GM18861 (cell line): ENCODE measurements at regions not wholly inside any gene's neighbourhood (a gene's known extent, or its start where the extent isn't known, plus 50 kb on each side); places are given as distances from the start of the nearest gene placed in this dataset.
"Not testable (repeated sequence)": the region's sequence is repeated elsewhere in the genome, so short reads cannot be mapped to it uniquely, and the experiment has no call there.

Source experiments
- ATAC-seq: cut with Tn5 transposase; IDR thresholded peaks from one replicate; pipeline ENCODE4 v1.9.1; 2021; ENCODE audit not compliant: unreplicated experiment

DNA sequence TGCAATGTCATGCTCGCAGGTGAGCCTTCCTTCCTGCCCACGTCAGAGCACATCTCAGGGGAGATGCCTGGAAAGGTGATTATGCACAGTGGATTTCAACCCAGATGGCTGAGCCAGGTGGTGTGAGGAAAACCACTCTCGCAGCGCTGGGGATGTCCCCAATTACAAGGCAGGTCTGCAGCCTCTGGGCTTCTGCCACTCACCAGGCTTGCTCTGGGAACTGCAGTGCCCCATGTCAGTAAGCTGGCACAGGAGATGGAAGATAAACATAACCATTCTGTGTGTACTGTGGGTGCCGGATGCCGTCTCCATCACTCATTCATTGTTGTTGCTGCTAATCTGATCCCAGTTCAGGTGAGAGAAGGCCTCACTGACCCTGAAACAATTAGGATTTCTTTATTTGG is 222.9 kb upstream of the PITRM1 start:
- ATAC-seq: no peak

- no peak for ATAC-seq
These were observed 222.5 kb upstream of the PITRM1 start for GRCh38 chr10:3395041-3395440.

- no peak for ATAC-seq
These were observed 221.4 kb upstream of the PITRM1 start for GRCh38 chr10:3393958-3394357.

GRCh38 chr10:3391657-3392056 is 219.1 kb upstream of the PITRM1 start:
- ATAC-seq: no peak

DNA sequence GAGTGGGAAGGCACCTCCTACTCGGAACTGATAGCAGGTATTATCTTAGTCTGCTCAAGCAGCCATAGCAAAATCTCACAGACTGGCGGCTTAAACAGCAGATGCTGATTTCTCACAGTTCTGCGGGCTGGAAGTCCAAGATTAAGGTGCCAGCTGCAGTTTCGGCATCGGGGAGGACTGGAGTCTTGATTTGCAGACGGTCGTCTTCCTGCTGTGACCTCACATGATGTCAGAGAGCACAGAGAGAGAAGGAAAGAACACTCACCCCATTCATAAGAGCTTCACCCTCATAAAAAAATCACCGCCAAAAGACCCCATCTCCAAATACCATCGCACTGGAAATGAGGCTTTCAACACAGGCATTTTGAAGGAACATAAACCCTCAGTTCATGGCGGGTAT is 216.5 kb upstream of the PITRM1 start:
- ATAC-seq: no peak

GRCh38 chr10:3385487-3385886 is 212.9 kb upstream of the PITRM1 start:
- no peak for ATAC-seq

- no peak for ATAC-seq
These were observed 209.5 kb upstream of the PITRM1 start for GRCh38 chr10:3382092-3382491.

GRCh38 chr10:3380406-3381050 is 207.9 kb upstream of the PITRM1 start:
- no peak for ATAC-seq

- ATAC-seq: no peak
These were observed 204.0 kb upstream of the PITRM1 start for GRCh38 chr10:3376631-3377030.

GRCh38 chr10:3375505-3375904 is 202.9 kb upstream of the PITRM1 start:
- ATAC-seq: no peak

GRCh38 chr10:3374914-3375313 is 202.3 kb upstream of the PITRM1 start:
- no peak for ATAC-seq

GRCh38 chr10:3373374-3374027 is 200.9 kb upstream of the PITRM1 start:
- not testable (repeated sequence) for ATAC-seq

DNA sequence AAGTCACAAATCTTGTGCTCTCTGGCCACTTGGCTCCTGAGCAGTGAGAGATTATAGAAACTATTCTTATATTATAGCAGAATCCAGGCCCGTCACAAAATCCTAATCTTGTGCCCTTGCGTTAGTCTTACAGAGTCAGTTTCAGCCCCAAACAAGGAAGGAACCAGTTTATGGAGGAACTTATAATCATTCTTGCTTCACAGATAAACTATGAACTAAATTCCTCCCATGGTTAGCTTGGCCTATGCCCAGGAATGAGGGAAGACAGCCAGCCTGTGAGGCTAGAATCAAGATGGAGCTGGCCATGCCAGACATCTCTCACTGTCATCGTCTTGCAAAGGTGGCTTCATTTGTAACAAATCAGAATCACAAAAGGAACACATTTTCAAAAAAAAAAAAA is 199.7 kb upstream of the PITRM1 start:
- ATAC-seq: no peak

DNA sequence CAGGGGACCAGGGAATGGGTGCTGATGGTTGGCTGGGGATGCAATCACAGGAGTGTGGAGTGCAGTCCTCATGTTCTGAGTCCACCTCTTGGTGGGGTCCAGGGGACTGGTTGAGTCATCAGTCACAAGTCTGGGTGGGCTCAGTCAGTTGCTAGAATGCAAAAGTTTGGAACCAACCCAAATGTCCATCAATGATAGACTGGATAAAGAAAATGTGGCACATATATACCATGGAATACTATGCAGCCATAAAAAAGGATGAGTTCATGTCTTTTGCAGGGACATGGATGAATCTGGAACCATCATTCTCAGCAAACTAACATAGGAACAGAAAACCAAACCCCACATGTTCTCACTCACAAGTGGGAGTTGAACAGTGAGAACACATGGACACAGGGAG is 199.0 kb upstream of the PITRM1 start:
- not testable (repeated sequence) for ATAC-seq

- no peak for ATAC-seq
These were observed 194.3 kb upstream of the PITRM1 start for GRCh38 chr10:3366735-3367405.

- no peak for ATAC-seq
These were observed 193.5 kb upstream of the PITRM1 start for GRCh38 chr10:3366043-3366442.

GRCh38 chr10:3365630-3366029 is 193.0 kb upstream of the PITRM1 start:
- no peak for ATAC-seq

GRCh38 chr10:3364768-3365480 is 192.3 kb upstream of the PITRM1 start:
- ATAC-seq: no peak

- no peak for ATAC-seq
These were observed 190.9 kb upstream of the PITRM1 start for GRCh38 chr10:3363311-3364045.

GRCh38 chr10:3362394-3362793 is 189.8 kb upstream of the PITRM1 start:
- ATAC-seq: no peak

DNA sequence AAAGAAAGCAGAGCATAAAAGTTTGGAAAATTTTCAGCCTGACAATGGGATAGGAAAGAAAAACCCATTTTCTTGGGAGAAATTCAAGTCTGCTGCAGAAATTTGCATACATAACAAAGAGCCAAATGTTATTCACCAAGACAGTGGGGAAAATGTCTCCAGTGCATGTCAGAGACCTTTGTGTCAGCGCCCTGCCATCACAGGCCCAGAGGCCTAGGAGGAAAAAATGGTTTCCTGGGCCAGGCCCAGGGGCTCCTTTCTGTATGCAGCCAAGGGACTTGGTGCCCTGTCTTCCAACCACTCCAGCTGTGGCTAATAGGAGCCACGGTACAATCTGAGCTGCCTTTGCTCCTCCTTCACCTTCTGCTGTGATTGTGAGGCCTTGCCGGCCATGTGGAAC is 189.1 kb upstream of the PITRM1 start:
- no peak for ATAC-seq
